ENCODE measurements at regions not wholly inside any gene's neighbourhood (a gene's known extent, or its start where the extent isn't known, plus 50 kb on each side); places are given as distances from the start of the nearest gene placed in this dataset.

GRCh38 chr11:97948793-97949192 is 1072.0 kb upstream of the CNTN5 start:
- no TSS peak for BruUV-seq (replicated peaks)
- no peak for DNase-seq
- Histone ChIP-seq H3K4me1 (replicated peaks; ENCODE audit: insufficient read depth) (no peaks in the 10 kb centered on the region), H3K9me2 (ENCODE audit: insufficient read depth) (no peaks in the 10 kb centered on the region; the same call in 1 of the 2 replicates), H3K27me3 (ENCODE audit: insufficient read depth, low read depth) (no peaks in the 10 kb centered on the region), H3K79me2 (ENCODE audit: low read depth) (no peaks in the 10 kb centered on the region), H3F3A (ENCODE audit: insufficient read depth, low read depth) (no peaks in the 10 kb centered on the region), H3K4me3 (no peak overlapping the region), H3K9me3 (ENCODE audit: insufficient read depth, low read depth) (no peaks in the 10 kb centered on the region), H2AFZ (no peak overlapping the region), H3K4me2 (no peak overlapping the region), H3K27ac (no peak overlapping the region), H4K20me1 (ENCODE audit: insufficient read depth) (no peaks in the 10 kb centered on the region), H3K36me3 (ENCODE audit: low read depth) (no peaks in the 10 kb centered on the region)
- intact Hi-C loops (cut with micrococcal nuclease; ENCODE audit: unreplicated experiment) = no loop called here
- ChIA-PET CTCF (no interaction called here), POLR2A (ENCODE audit: unreplicated experiment) (no interaction called here)
- TF ChIP-seq CTCF (conservative IDR thresholded peaks at IDR 0.05) = no peak
- TF ChIP-seq EZH2 (IDR thresholded peaks at IDR 0.05; ENCODE audit: low read depth) = no peak

DNA sequence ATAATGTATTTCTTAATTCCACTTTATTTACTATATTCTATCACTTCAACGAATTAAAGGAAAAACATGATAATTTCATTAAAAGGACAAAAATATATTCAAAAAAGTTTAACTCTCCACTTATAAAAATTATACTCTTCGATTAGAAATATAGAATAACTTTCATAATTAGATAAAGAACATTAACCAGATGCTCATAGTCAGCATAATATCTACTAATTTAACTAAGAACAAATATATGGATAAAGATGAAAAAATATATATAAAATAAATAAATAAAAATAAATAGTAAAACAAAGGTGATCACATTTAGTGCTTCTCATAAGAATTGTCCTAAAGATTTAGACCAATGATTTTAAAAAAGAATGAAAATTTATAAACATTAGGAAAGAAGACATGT is 1065.2 kb upstream of the CNTN5 start:
- Histone ChIP-seq H3K4me2 (no peak overlapping the region), H3K9me3 (ENCODE audit: insufficient read depth, low read depth) (no peaks in the 10 kb centered on the region), H3F3A (ENCODE audit: insufficient read depth, low read depth) (no peaks in the 10 kb centered on the region), H3K27me3 (ENCODE audit: insufficient read depth, low read depth) (no peaks in the 10 kb centered on the region), H3K27ac (no peak overlapping the region), H2AFZ (no peak overlapping the region), H3K36me3 (ENCODE audit: low read depth) (no peaks in the 10 kb centered on the region), H3K9me2 (ENCODE audit: insufficient read depth) (no peaks in the 10 kb centered on the region), H4K20me1 (ENCODE audit: insufficient read depth) (no peaks in the 10 kb centered on the region), H3K4me3 (no peak overlapping the region), H3K79me2 (ENCODE audit: low read depth) (no peaks in the 10 kb centered on the region), H3K4me1 (replicated peaks; ENCODE audit: insufficient read depth) (no peaks in the 10 kb centered on the region)
- no peak for DNase-seq
- BruUV-seq (replicated peaks) = no TSS peak
- intact Hi-C loops (cut with micrococcal nuclease; ENCODE audit: unreplicated experiment) = no loop called here
- TF ChIP-seq CTCF (conservative IDR thresholded peaks at IDR 0.05) (no peak), EZH2 (IDR thresholded peaks at IDR 0.05; ENCODE audit: low read depth) (no peak)
- ChIA-PET CTCF (no interaction called here), POLR2A (ENCODE audit: unreplicated experiment) (no interaction called here)

- Histone ChIP-seq H3K4me2 (no peak overlapping the region), H3K36me3 (ENCODE audit: low read depth) (no peaks in the 10 kb centered on the region), H3K79me2 (ENCODE audit: low read depth) (no peaks in the 10 kb centered on the region), H3F3A (ENCODE audit: insufficient read depth, low read depth) (no peaks in the 10 kb centered on the region), H3K4me3 (no peak overlapping the region), H2AFZ (no peak overlapping the region), H3K27me3 (ENCODE audit: insufficient read depth, low read depth) (no peaks in the 10 kb centered on the region), H3K9me2 (ENCODE audit: insufficient read depth) (no peaks in the 10 kb centered on the region; the same call in 1 of the 2 replicates), H4K20me1 (ENCODE audit: insufficient read depth) (no peaks in the 10 kb centered on the region), H3K9me3 (ENCODE audit: insufficient read depth, low read depth) (no peaks in the 10 kb centered on the region), H3K27ac (no peak overlapping the region), H3K4me1 (replicated peaks; ENCODE audit: insufficient read depth) (no peaks in the 10 kb centered on the region)
- intact Hi-C loops (cut with micrococcal nuclease; ENCODE audit: unreplicated experiment) = no loop called here
- no TSS peak for BruUV-seq (replicated peaks)
- POLR2A ChIA-PET (ENCODE audit: unreplicated experiment) = no interaction called here
- no peak for TF ChIP-seq EZH2 (IDR thresholded peaks at IDR 0.05; ENCODE audit: low read depth)
- no peak for TF ChIP-seq CTCF (conservative IDR thresholded peaks at IDR 0.05)
- CTCF ChIA-PET = no interaction called here
- no peak for DNase-seq
Measured at GRCh38 chr11:97956904-97957303, 1063.8 kb upstream of the CNTN5 start.

Data from PC-9 (cell line).